ENCODE measurements at regions not wholly inside any gene's neighbourhood (a gene's known extent, or its start where the extent isn't known, plus 50 kb on each side); places are given as distances from the start of the nearest gene placed in this dataset.

GRCh38 chr3:127373441-127374085 is 85.7 kb upstream of the PRR20G start (continued):
- TF ChIP-seq, protein P1, sequence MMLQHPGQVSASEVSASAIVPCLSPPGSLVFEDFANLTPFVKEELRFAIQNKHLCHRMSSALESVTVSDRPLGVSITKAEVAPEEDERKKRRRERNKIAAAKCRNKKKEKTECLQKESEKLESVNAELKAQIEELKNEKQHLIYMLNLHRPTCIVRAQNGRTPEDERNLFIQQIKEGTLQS (CRISPR knock-in tag; conservative IDR thresholded peaks at IDR 0.05): no peak
- no peak for TF ChIP-seq OVOL2 (CRISPR knock-in tag; IDR thresholded peaks at IDR 0.05; ENCODE audit: borderline replicate concordance)
- no peak for TF ChIP-seq NR1H2 (CRISPR knock-in tag; IDR thresholded peaks at IDR 0.05)
- TF ChIP-seq ZNF138 (CRISPR knock-in tag; conservative IDR thresholded peaks at IDR 0.05): no peak
- no peak for TF ChIP-seq ZBTB21 (CRISPR knock-in tag; IDR thresholded peaks at IDR 0.05; ENCODE audit: borderline replicate concordance)
- no peak for TF ChIP-seq FOXP1 (CRISPR knock-in tag; IDR thresholded peaks at IDR 0.05; ENCODE audit: borderline replicate concordance)
- no peak for TF ChIP-seq TEAD1 (CRISPR knock-in tag; IDR thresholded peaks at IDR 0.05)

DNA sequence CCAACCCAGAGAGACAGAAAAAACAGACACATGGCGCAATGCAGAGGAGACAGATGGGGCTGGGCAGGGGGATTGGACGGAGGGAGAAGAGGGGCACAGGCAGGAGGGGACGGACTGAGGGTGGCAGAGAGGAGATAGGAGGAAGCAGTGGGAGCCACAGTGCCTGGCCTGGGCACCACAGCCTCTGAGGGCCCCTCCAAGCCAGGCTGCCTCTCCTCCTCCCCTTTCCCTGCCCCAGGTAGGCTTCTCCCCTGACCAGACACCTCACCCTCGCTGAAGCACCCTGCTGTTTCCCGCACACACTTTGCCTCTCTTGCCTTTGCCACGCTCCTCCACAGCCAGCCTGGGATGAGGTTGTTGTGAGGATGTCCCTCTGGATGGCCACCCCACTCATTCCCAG is 84.0 kb upstream of the PRR20G start:
- no peak for TF ChIP-seq E2F1 (CRISPR knock-in tag; IDR thresholded peaks at IDR 0.05)
- Mint-ChIP-seq H3K36me3 (no peaks in the 10 kb centered on the region), H3K4me3 (no peak overlapping the region), H3K27ac (no peak overlapping the region; the same call in 1 of the 2 replicates), H3K27me3 (ENCODE audit: low read depth) (no peaks in the 10 kb centered on the region), H3K9me3 (peaks cover 8% of the 10 kb centered on the region; the same call in 1 of the 2 replicates), H3K4me1 (0 out of 2 replicates have a peak, but pooled peaks cover 8% of the 10 kb centered on the region)
- ATAC-seq (no peak), DNase-seq (ENCODE audit: low spot score) (no peak)
- POLR2A ChIA-PET: no interaction called here
- CTCF ChIA-PET: no interaction called here

DNA sequence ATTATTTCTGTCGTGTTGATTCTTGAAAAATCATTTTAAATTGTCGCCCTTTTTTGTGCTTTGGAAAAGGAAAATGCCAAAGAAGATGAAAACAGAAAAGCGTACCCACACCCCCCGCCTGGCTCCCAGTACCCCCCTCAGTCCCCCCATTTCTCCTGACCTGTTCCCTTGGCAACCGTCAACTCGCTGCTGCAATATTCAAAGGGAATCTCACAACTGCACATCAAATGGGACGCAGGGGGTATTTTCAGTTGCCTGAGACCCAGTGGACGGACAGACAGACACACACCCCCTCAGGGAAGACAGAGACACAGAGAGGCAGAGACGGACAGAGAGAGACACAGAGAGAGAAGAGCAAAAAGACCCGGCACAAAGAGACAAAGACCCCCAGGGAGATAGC is 83.5 kb upstream of the PRR20G start:
- TF ChIP-seq, protein P2, sequence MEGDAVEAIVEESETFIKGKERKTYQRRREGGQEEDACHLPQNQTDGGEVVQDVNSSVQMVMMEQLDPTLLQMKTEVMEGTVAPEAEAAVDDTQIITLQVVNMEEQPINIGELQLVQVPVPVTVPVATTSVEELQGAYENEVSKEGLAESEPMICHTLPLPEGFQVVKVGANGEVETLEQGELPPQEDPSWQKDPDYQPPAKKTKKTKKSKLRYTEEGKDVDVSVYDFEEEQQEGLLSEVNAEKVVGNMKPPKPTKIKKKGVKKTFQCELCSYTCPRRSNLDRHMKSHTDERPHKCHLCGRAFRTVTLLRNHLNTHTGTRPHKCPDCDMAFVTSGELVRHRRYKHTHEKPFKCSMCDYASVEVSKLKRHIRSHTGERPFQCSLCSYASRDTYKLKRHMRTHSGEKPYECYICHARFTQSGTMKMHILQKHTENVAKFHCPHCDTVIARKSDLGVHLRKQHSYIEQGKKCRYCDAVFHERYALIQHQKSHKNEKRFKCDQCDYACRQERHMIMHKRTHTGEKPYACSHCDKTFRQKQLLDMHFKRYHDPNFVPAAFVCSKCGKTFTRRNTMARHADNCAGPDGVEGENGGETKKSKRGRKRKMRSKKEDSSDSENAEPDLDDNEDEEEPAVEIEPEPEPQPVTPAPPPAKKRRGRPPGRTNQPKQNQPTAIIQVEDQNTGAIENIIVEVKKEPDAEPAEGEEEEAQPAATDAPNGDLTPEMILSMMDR (IDR thresholded peaks at IDR 0.05): no peak
- TF ChIP-seq ATF2 (CRISPR knock-in tag; IDR thresholded peaks at IDR 0.05; ENCODE audit: borderline replicate concordance, low read depth): no peak
- TF ChIP-seq HMGA2 (CRISPR knock-in tag; IDR thresholded peaks at IDR 0.05): no peak
- no peak for TF ChIP-seq NR2C2 (CRISPR knock-in tag; IDR thresholded peaks at IDR 0.05)
- no peak for TF ChIP-seq JUN (CRISPR knock-in tag; IDR thresholded peaks at IDR 0.05)
- no peak for TF ChIP-seq ZNF317 (CRISPR knock-in tag; IDR thresholded peaks at IDR 0.05; ENCODE audit: borderline replicate concordance, low read depth)
- TF ChIP-seq, protein P3, sequence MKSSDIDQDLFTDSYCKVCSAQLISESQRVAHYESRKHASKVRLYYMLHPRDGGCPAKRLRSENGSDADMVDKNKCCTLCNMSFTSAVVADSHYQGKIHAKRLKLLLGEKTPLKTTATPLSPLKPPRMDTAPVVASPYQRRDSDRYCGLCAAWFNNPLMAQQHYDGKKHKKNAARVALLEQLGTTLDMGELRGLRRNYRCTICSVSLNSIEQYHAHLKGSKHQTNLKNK (CRISPR knock-in tag; IDR thresholded peaks at IDR 0.05): no peak
- TF ChIP-seq ZNF416 (CRISPR knock-in tag; IDR thresholded peaks at IDR 0.05): no peak
- no peak for TF ChIP-seq PRRX2 (CRISPR knock-in tag; IDR thresholded peaks at IDR 0.05)
- TF ChIP-seq ZNF512 (CRISPR knock-in tag; IDR thresholded peaks at IDR 0.05; ENCODE audit: borderline replicate concordance): no peak
- ATAC-seq (no peak), DNase-seq (ENCODE audit: low spot score) (no peak)
- POLR2A ChIA-PET: no interaction called here
- CTCF ChIA-PET: no interaction called here
- Mint-ChIP-seq H3K27me3 (ENCODE audit: low read depth) (no peaks in the 10 kb centered on the region), H3K36me3 (no peaks in the 10 kb centered on the region), H3K27ac (no peak overlapping the region), H3K4me3 (no peak overlapping the region), H3K4me1 (peaks cover 12% of the 10 kb centered on the region), H3K9me3 (peaks cover 3% of the 10 kb centered on the region; the same call in 1 of the 2 replicates)

All from WTC11 (cell line).